ENCODE measurements at regions not wholly inside any gene's neighbourhood (a gene's known extent, or its start where the extent isn't known, plus 50 kb on each side); places are given as distances from the start of the nearest gene placed in this dataset. TPM values are rescaled to one million over a fixed set of nuclear protein-coding genes. Genes with fewer than 3 reads are reported as not detected.

Small RNA genes lying in the stretch of these regions (small RNA-seq; reads per million reads assigned to genes)
- gene AC138701.2 (ENCODE audit: insufficient read length, low read depth) (not detected), gene IGHD1OR15-1A (ENCODE audit: insufficient read length, low read depth) (not detected), gene IGHD2OR15-2A (ENCODE audit: insufficient read length, low read depth) (not detected), gene IGHD3OR15-3A (ENCODE audit: insufficient read length, low read depth) (not detected), gene IGHD4OR15-4A (ENCODE audit: insufficient read length, low read depth) (not detected), gene IGHD5OR15-5A (ENCODE audit: insufficient read length, low read depth) (not detected), gene RN7SL584P (ENCODE audit: insufficient read length, low read depth) (not detected), gene RNU6-978P (ENCODE audit: insufficient read length, low read depth) (not detected)

All from CD14-positive monocyte (primary cell).